ENCODE measurements at regions not wholly inside any gene's neighbourhood (a gene's known extent, or its start where the extent isn't known, plus 50 kb on each side); places are given as distances from the start of the nearest gene placed in this dataset.

DNA sequence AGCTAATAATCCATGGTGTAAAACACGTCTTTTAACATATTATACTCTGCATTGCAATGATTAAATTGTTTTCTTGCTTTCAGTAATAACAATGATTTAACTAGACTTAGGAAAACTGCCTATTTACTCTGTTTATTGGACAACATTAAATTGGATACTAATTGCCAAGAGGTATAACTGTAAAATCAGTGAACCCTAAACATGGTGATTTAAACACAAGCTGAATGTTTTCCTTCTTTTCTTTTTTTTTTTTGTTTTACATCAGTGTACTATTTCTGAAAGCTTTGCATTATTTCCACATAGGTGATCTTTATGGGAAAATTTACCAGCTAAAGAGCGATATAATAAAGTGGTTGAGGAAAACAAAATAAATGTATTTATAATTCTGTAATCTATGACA is 276.7 kb downstream of the PCDH7 start:
- TF ChIP-seq POLR2A (IDR thresholded peaks at IDR 0.05) = no peak
- TF ChIP-seq, protein P1, sequence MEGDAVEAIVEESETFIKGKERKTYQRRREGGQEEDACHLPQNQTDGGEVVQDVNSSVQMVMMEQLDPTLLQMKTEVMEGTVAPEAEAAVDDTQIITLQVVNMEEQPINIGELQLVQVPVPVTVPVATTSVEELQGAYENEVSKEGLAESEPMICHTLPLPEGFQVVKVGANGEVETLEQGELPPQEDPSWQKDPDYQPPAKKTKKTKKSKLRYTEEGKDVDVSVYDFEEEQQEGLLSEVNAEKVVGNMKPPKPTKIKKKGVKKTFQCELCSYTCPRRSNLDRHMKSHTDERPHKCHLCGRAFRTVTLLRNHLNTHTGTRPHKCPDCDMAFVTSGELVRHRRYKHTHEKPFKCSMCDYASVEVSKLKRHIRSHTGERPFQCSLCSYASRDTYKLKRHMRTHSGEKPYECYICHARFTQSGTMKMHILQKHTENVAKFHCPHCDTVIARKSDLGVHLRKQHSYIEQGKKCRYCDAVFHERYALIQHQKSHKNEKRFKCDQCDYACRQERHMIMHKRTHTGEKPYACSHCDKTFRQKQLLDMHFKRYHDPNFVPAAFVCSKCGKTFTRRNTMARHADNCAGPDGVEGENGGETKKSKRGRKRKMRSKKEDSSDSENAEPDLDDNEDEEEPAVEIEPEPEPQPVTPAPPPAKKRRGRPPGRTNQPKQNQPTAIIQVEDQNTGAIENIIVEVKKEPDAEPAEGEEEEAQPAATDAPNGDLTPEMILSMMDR (IDR thresholded peaks at IDR 0.05) = no peak

Measured in adrenal gland (tissue), 5 donors.